NCI-H774 (cell line): ENCODE measurements at regions not wholly inside any gene's neighbourhood (a gene's known extent, or its start where the extent isn't known, plus 50 kb on each side); places are given as distances from the start of the nearest gene placed in this dataset.

Source experiments
- DNase-seq: peaks from one replicate; lab custom pipeline; 2025; lab: John Stamatoyannopoulos, UW

DNA sequence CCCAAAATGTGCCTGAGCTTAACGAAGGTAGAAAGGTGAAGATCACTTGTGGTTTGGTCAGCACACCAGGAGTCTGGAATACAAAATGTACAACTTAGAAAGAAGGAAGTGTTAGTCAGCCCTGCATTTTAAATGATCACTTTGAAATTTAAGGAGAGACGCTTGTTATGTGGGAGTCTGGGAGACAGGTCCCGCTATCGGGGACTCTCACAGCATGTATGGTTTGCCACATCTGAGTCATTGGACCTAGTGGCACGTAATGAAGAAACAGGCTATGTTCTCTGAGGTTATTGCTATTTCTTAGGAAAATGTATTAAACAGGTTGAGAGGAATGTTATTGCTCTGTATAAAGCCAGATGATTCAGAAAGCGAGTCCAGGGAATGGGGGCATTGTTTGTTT lies 2362.5 kb upstream of the WWC1 start:
- no peak for DNase-seq

DNA sequence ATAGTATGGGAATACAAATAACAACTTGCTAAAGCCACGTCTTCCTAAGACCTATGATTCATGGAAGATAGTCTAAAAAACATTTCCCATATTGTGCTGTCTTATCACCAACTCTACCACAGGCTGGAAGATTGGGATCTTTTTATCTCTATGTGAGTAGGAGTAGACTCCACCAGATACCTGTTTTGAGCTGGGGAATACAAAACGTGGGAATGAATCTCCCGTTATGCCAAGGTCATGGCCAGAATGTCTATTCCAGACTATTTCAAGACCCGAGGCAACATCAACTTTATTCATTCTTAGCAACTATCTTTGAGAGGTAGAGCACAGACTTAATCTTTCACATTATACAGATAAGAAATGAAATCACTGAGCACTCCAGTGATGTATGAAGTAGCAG lies 2350.9 kb upstream of the WWC1 start:
- no peak for DNase-seq

DNA sequence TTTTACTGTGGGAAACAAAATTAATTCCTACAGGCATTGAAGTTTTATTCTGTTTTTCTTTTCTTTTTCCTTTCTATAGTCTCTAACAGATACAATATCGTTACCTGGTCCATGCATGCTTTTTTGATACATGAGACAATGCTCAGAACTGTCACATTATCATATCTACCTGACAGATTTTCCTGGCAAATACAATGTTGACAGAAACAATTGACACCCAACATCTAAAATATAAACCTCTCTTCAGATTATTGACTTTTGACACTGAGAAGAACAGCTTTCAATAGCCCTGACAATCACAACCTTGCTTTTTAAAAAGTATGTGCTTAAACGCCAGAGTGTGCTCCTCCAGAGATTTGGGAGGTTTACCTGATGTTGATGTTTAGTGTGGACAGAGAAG lies 2334.6 kb upstream of the WWC1 start:
- no peak for DNase-seq

- no peak for DNase-seq
These were observed 2309.8 kb upstream of the WWC1 start for GRCh38 chr5:165981671-165982070.

- DNase-seq, result no peak
These were observed 2295.1 kb upstream of the WWC1 start for GRCh38 chr5:165996201-165996875.

- DNase-seq, result no peak
These were observed 2291.6 kb upstream of the WWC1 start for GRCh38 chr5:165999693-166000320.

- DNase-seq, result no peak
These were observed 2287.4 kb upstream of the WWC1 start for GRCh38 chr5:166004006-166004405.

GRCh38 chr5:166013415-166013814 lies 2278.0 kb upstream of the WWC1 start:
- no peak for DNase-seq

DNA sequence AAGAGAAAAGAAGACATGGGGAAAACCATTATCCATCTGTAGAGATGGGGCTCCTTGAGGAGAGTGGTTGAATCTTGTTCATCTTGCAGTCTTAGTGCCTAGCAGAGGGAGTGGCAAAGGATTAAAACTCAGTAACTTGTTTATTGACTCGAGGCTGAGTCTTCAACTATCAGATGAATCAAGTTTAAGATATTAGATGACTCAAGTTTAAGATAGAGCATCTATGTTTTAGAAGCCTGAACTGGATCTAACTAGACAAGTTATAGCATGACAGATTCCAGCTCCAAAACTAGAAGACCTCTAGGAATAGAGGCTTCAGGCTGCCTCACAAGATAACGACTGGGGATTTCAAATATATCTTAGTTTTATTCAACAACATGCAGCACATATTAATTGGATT lies 2277.2 kb upstream of the WWC1 start:
- no peak for DNase-seq

- DNase-seq, result no peak
These were observed 2272.7 kb upstream of the WWC1 start for GRCh38 chr5:166018716-166019115.

GRCh38 chr5:166022065-166022464 lies 2269.4 kb upstream of the WWC1 start:
- DNase-seq, result no peak

DNA sequence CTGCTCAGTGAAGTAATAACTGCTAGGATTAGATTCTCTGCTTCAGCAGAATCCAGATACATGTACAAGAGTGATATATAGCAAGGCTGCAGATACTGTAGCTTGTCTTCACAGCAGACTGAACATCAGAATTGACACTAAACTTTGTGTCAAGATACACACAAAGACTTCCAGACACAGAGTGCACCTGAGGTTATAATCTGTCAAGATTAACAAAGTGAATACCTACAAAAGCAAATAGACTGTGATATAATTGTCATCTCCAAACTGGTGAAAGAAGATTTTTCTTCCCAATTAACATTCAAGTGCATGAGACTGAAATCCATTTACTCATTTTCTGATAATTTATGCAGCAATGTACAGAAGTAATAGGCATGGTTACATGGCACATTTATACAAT lies 2266.5 kb upstream of the WWC1 start:
- DNase-seq, result no peak

DNA sequence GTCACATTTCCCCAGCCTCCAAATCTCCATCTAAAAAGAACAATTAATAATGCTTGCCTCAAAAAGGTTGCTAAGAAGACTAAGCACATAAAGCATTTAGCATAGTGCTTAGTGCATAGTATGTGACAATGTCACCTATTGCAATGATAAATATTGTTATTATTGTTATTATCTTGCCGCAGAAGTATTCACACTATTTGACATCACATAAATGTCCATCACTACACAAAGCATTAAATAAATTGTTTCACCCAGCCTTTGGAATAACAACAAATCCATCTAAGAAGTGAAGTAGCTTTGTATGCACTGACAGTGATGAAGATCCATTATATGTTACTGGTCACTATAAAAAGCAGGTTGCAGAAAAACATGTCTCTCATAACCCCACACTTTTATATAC lies 2263.9 kb upstream of the WWC1 start:
- DNase-seq, result no peak

GRCh38 chr5:166031926-166032325 lies 2259.5 kb upstream of the WWC1 start:
- no peak for DNase-seq

DNA sequence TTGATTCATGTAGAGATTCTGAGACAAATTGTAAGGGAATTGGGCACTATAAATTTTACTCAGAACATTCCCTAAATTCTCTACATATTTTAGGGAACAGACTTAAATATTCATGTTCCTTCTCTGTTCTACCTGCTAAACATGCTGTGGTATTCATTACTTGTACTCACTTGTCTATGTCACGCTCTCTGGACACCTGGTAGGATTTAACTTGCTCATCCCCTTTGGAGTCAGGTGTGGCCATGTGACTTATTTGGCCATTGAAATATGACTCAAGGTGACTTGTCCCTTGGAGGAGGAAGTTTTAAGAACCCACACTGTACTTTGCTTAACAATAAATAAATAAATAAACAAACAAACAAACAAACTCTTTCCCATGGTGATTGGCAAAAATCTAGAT lies 2258.8 kb upstream of the WWC1 start:
- DNase-seq, result no peak

DNA sequence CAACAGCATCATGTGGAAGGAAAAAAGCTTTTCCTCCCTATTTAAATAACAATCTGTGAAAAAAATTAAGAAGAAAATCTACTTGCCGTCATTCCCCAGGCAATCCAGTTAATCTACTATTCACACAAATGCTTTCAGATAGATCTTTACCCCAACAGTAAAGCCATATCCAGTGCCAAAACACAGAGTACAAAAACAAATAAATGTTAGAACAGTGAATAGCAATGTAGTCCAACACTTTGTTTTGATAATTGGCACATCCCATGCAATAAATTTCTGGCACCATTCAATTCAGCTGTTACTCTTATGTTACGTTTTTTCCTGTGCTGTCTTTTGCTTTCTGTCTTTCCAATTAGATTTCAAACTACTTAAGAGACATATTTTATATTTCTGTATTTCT lies 2245.5 kb upstream of the WWC1 start:
- no peak for DNase-seq

GRCh38 chr5:166046956-166047355 lies 2244.5 kb upstream of the WWC1 start:
- DNase-seq, result no peak

GRCh38 chr5:166050531-166050930 lies 2240.9 kb upstream of the WWC1 start:
- DNase-seq, result no peak

- no peak for DNase-seq
These were observed 2232.8 kb upstream of the WWC1 start for GRCh38 chr5:166058660-166059059.

GRCh38 chr5:166062094-166062493 lies 2229.4 kb upstream of the WWC1 start:
- DNase-seq, result no peak

- DNase-seq, result peak; percentile 39
These were observed 2228.7 kb upstream of the WWC1 start for GRCh38 chr5:166062719-166063118.

GRCh38 chr5:166063261-166063660 lies 2228.2 kb upstream of the WWC1 start:
- no peak for DNase-seq

GRCh38 chr5:166068547-166069335 lies 2222.7 kb upstream of the WWC1 start:
- DNase-seq, result no peak
